Epithelial cell of prostate (primary cell): ENCODE measurements at regions not wholly inside any gene's neighbourhood (a gene's known extent, or its start where the extent isn't known, plus 50 kb on each side); places are given as distances from the start of the nearest gene placed in this dataset.

Experiments used
- DNase-seq: peaks from one replicate; pipeline ENCODE4 v3.0.0-alpha.2; 2011; ENCODE audit warnings: low read depth, low spot score
- H3K27ac ChIP-seq: fragments of 450-650 bp; 2 replicates; pipeline ENCODE4 v1.5.1; 2017; ENCODE audit warnings: mild to moderate bottlenecking

- no peak for DNase-seq
- H3K27ac ChIP-seq, result no peak overlapping the region
Observed at GRCh38 chr4:189374176-189374575, 566.5 kb upstream of the FRG1 start.

GRCh38 chr4:189376901-189377300 lies 563.8 kb upstream of the FRG1 start:
- no peak overlapping the region for H3K27ac ChIP-seq
- DNase-seq, result no peak

- H3K27ac ChIP-seq, result no peak overlapping the region
- DNase-seq, result no peak
Observed at GRCh38 chr4:189377569-189377968, 563.1 kb upstream of the FRG1 start.

GRCh38 chr4:189385098-189385497 lies 555.6 kb upstream of the FRG1 start:
- no peak overlapping the region for H3K27ac ChIP-seq
- DNase-seq, result no peak

GRCh38 chr4:189385579-189385978 lies 555.1 kb upstream of the FRG1 start:
- DNase-seq, result no peak
- H3K27ac ChIP-seq, result no peak overlapping the region

- no peak for DNase-seq
- H3K27ac ChIP-seq, result no peak overlapping the region
Observed at GRCh38 chr4:189396435-189396834, 544.2 kb upstream of the FRG1 start.

GRCh38 chr4:189404271-189404670 lies 536.4 kb upstream of the FRG1 start:
- DNase-seq, result no peak
- H3K27ac ChIP-seq, result no peak overlapping the region

- DNase-seq, result no peak
- H3K27ac ChIP-seq, result no peak overlapping the region
Observed at GRCh38 chr4:189409158-189409557, 531.5 kb upstream of the FRG1 start.

- no peak overlapping the region for H3K27ac ChIP-seq
Observed at GRCh38 chr4:189414021-189414420, 526.7 kb upstream of the FRG1 start.

GRCh38 chr4:189420572-189420971 lies 520.1 kb upstream of the FRG1 start:
- DNase-seq, result no peak
- no peak overlapping the region for H3K27ac ChIP-seq

More at GRCh38 chr4:189414021-189414420, 526.7 kb upstream of the FRG1 start:
- DNase-seq, result no peak

GRCh38 chr4:189436207-189436606 lies 504.5 kb upstream of the FRG1 start:
- no peak overlapping the region for H3K27ac ChIP-seq
- DNase-seq, result no peak

GRCh38 chr4:189440716-189441115 lies 500.0 kb upstream of the FRG1 start:
- no peak for DNase-seq
- H3K27ac ChIP-seq, result no peak overlapping the region

GRCh38 chr4:189443341-189443740 lies 497.3 kb upstream of the FRG1 start:
- H3K27ac ChIP-seq, result no peak overlapping the region
- no peak for DNase-seq

- H3K27ac ChIP-seq, result no peak overlapping the region
- no peak for DNase-seq
Observed at GRCh38 chr4:189445613-189446012, 495.1 kb upstream of the FRG1 start.

GRCh38 chr4:189463734-189464133 lies 476.9 kb upstream of the FRG1 start:
- no peak for DNase-seq
- no peak overlapping the region for H3K27ac ChIP-seq

GRCh38 chr4:189494407-189494806 lies 446.3 kb upstream of the FRG1 start:
- no peak for DNase-seq
- H3K27ac ChIP-seq, result no peak overlapping the region

GRCh38 chr4:189497516-189497915 lies 443.2 kb upstream of the FRG1 start:
- H3K27ac ChIP-seq, result no peak overlapping the region
- no peak for DNase-seq

GRCh38 chr4:189497996-189498395 lies 442.7 kb upstream of the FRG1 start:
- no peak overlapping the region for H3K27ac ChIP-seq

GRCh38 chr4:189498457-189498856 lies 442.2 kb upstream of the FRG1 start:
- DNase-seq, result no peak
- no peak overlapping the region for H3K27ac ChIP-seq

More at GRCh38 chr4:189497996-189498395, 442.7 kb upstream of the FRG1 start:
- DNase-seq, result no peak

- no peak for DNase-seq
Observed at GRCh38 chr4:189499696-189500095, 441.0 kb upstream of the FRG1 start.

GRCh38 chr4:189500970-189501369 lies 439.7 kb upstream of the FRG1 start:
- H3K27ac ChIP-seq, result no peak overlapping the region
- DNase-seq, result no peak

More at GRCh38 chr4:189499696-189500095, 441.0 kb upstream of the FRG1 start:
- no peak overlapping the region for H3K27ac ChIP-seq

GRCh38 chr4:189502841-189503435 lies 437.7 kb upstream of the FRG1 start:
- H3K27ac ChIP-seq, result no peak overlapping the region
- no peak for DNase-seq

GRCh38 chr4:189504220-189504619 lies 436.5 kb upstream of the FRG1 start:
- no peak for DNase-seq
- H3K27ac ChIP-seq, result no peak overlapping the region
